ENCODE measurements at regions not wholly inside any gene's neighbourhood (a gene's known extent, or its start where the extent isn't known, plus 50 kb on each side); places are given as distances from the start of the nearest gene placed in this dataset.

- H2AFZ ChIP-seq (replicated peaks; ENCODE audit: low read length, poor library complexity), result no peak overlapping the region
- no peak for ATAC-seq (ENCODE audit: low read depth)
- no peak overlapping the region for H3K27ac ChIP-seq (ENCODE audit: insufficient read depth, low read length)
- H2BK20ac ChIP-seq (ENCODE audit: low read depth, low read length), result no peak overlapping the region
- no peaks in the 10 kb centered on the region for H3K27me3 ChIP-seq (ENCODE audit: control insufficient read depth, insufficient read depth, low read length)
- H3K56ac ChIP-seq (ENCODE audit: extremely low read depth, insufficient read depth, low read length), result no peak overlapping the region
- CTCF ChIA-PET, result no interaction called here
- dilution Hi-C loops (cut with HindIII; ENCODE audit: low sequenced_read_pairs, unreplicated experiment), result no loop called here
- H4K91ac ChIP-seq (ENCODE audit: insufficient read depth, low read depth, low read length), result no peak overlapping the region
- no peak overlapping the region for H3K14ac ChIP-seq (replicated peaks; ENCODE audit: low read depth, low read length)
- H3K36me3 ChIP-seq (ENCODE audit: control insufficient read depth, insufficient read depth, low read length), result no peaks in the 10 kb centered on the region
- H3K4me2 ChIP-seq (ENCODE audit: low read depth, low read length), result no peak overlapping the region
- H3K4me1 ChIP-seq (ENCODE audit: control insufficient read depth, insufficient read depth, low read length), result no peaks in the 10 kb centered on the region
- no peak for DNase-seq
- no peak overlapping the region for H3K9ac ChIP-seq (ENCODE audit: low read depth, low read length)
- H3K18ac ChIP-seq (ENCODE audit: low read depth, low read length), result no peak overlapping the region
- in situ Hi-C loops (cut with MboI; ENCODE audit: low sequenced_read_pairs), result no loop called here
- no peak overlapping the region for H4K5ac ChIP-seq (ENCODE audit: low read depth, low read length)
- no peak overlapping the region for H4K8ac ChIP-seq (ENCODE audit: low read depth in 2 of 2, low read length in 2 of 2)
- no peaks in the 10 kb centered on the region for H3K79me1 ChIP-seq (ENCODE audit: low read depth in 1 of 2, low read length in 2 of 2)
- no peak overlapping the region for H2BK15ac ChIP-seq (ENCODE audit: low read depth, low read length)
- no TSS peak for BruUV-seq (replicated peaks)
- no peak overlapping the region for H3K4ac ChIP-seq (ENCODE audit: low read depth, low read length)
- H3K4me3 ChIP-seq (ENCODE audit: insufficient read depth, low read depth, low read length), result no peak overlapping the region
- no peak overlapping the region for H2AK5ac ChIP-seq (ENCODE audit: low read depth, low read length)
- no peak overlapping the region for H3K23ac ChIP-seq (ENCODE audit: low read depth, low read length)
- H3K9me1 ChIP-seq (ENCODE audit: insufficient read depth, low read length), result no peaks in the 10 kb centered on the region
- TF ChIP-seq ELK1 (IDR thresholded peaks at IDR 0.05; ENCODE audit: borderline replicate concordance, low read depth, low read length), result no peak
- TF ChIP-seq USF2 (IDR thresholded peaks at IDR 0.05; ENCODE audit: low read depth, low read length), result no peak
- TF ChIP-seq CEBPB (IDR thresholded peaks at IDR 0.05; ENCODE audit: low read depth, low read length), result no peak
- no peak for TF ChIP-seq MXI1 (IDR thresholded peaks at IDR 0.05; ENCODE audit: borderline replicate concordance, low read depth, low read length)
- no CpG with 5 or more reads among the region's 1 CpG for WGBS, 2 experiments (ENCODE audit: extremely low coverage in 2 of 2, insufficient read length in 1 of 2)
- H3K9me3 ChIP-seq (ENCODE audit: control insufficient read depth, insufficient read depth, low read length), result 0 out of 2 replicates have a peak, but pooled peaks cover 3% of the 10 kb centered on the region
- intact Hi-C loops (cut with micrococcal nuclease), result no loop called here
- H2AK9ac ChIP-seq (replicated peaks; ENCODE audit: low read depth, low read length, poor library complexity), result no peak overlapping the region
- POLR2A ChIA-PET (ENCODE audit: unreplicated experiment), result no interaction called here
- no peak overlapping the region for H2BK5ac ChIP-seq (ENCODE audit: low read depth, low read length, poor library complexity, severe bottlenecking)
- H4K20me1 ChIP-seq (ENCODE audit: insufficient read depth, low read length), result no peaks in the 10 kb centered on the region
- H2BK120ac ChIP-seq (ENCODE audit: low read depth, low read length), result no peak overlapping the region
Observed at GRCh38 chr13:61734683-61735082, 319.0 kb upstream of the PCDH20 start.
